ENCODE measurements at regions not wholly inside any gene's neighbourhood (a gene's known extent, or its start where the extent isn't known, plus 50 kb on each side); places are given as distances from the start of the nearest gene placed in this dataset.
"Not testable (repeated sequence)": the region's sequence is repeated elsewhere in the genome, so short reads cannot be mapped to it uniquely, and the experiment has no call there.

GRCh38 chr10:11691319-11691755, 50.8 kb upstream of the ECHDC3 start:
- DNase-seq, result no peak

DNA sequence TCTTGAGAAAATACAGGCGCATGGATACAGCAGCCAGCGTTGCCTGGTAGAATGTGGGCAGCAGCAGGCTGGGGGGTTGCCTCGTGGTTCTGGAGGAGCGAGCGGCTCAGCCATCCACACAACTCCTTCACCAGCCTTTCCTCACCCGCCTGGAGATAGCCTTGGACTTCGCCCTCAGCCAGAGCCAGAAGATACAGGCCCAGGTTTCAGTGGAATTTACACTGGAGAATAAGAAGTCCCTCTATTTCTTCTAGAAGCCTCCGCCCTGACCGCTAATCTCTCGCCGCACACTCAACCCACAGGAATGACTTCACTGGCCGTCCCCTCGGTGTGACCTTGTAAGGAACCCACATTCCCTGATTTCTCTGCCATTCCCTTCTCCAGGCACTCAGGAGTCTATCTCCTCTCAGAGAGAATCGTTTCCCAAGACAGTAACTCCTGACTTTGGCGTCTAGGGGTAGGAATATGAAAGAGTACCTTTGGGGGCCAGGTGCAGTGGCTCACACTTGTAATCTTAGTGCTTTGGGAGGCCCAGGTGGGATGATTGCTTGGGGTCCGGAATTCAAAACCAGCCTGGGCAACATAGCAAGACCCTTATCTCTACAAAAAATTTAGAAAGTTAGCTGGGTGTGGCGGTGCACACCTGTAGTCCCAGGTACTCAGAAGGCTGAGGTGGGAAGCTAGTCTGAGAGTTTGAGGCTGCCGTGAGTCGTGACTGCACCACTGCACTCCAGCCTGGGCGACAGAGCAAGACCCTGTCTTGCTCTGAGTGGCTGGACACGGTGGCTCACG, 52.0 kb upstream of the ECHDC3 start:
- no peak for DNase-seq

DNA sequence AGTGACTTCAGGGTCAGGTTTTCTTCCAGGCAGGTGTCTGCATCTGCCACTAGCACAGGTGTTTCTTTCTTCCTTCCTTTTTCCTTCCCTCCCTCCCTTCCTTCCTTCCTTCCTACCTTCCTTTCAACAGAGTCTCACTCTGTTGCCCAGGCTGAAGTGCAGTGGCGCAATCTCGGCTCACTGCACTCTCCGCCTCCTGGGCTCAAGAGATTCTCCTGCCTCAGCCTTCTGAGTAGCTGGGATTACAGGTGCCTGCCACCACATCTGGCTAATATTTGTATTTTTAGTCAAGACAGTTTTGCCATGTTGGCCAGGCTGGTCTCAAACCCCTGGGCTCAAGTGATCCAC, 53.8 kb upstream of the ECHDC3 start:
- DNase-seq, result not testable (repeated sequence)

GRCh38 chr10:11687779-11688447, 54.3 kb upstream of the ECHDC3 start:
- DNase-seq, result no peak

- DNase-seq, result no peak
Observed at GRCh38 chr10:11687357-11687771, 54.8 kb upstream of the ECHDC3 start.

DNA sequence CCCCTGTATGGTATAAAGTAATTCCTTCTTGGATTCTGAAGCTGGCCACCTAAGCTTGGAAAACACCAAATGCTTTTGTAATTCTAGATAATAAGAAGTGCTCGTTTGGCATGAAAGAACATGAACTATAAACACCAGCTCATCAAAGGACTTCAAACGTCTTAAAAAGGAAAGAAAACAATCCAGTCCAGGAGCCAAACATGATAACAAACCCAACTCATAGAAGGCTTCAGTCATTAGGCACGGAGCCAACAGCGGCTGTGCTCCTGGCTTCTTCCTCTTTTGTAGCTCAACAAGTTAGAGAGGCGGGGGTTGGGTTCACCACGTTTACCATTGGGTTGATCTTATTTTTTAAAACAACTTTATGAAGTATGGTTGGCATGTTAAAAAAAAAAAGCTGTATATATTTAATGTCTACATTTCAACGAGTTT, 56.4 kb upstream of the ECHDC3 start:
- DNase-seq, result no peak

- peak; percentile 86 for DNase-seq
Observed at GRCh38 chr10:11684717-11685645, 57.2 kb upstream of the ECHDC3 start.

- not testable (repeated sequence) for DNase-seq
Observed at GRCh38 chr10:11684341-11684716, 57.9 kb upstream of the ECHDC3 start.

DNA sequence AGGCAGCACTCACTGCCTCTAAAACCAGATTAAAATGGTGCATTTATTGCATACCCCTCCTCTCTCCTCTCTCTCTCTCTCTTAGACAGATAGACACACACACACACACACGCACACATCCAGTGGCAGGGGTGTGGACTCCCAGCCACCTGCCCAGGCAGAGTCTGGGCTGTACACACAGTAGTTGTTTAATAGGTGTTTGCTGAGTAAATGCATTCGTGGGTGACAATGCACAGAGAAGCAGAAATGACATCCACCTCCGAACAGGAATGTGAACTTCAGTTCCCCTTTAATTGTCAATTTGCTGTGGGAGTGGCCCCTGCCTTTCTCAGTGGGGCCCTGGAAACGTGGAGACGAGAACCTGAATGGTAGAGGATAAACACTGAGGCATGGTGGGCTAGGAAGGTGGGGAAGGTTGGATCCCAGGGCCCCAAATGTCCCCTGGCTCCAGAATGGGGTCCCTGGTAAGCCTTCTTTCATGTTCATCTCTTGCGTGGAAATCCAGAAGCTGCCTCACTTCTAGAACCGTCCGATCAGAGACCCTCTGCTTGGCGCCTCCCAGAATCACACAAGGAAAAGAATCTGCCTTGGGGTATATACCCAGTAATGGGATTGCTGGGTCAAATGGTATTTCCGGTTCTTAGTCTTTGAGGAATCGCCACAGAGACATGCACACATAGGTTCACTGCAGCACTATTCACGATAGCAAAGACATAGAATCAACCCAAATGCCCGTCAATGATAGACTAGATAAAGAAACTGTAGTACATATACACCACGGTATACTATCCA, 58.5 kb upstream of the ECHDC3 start:
- DNase-seq, result no peak

DNA sequence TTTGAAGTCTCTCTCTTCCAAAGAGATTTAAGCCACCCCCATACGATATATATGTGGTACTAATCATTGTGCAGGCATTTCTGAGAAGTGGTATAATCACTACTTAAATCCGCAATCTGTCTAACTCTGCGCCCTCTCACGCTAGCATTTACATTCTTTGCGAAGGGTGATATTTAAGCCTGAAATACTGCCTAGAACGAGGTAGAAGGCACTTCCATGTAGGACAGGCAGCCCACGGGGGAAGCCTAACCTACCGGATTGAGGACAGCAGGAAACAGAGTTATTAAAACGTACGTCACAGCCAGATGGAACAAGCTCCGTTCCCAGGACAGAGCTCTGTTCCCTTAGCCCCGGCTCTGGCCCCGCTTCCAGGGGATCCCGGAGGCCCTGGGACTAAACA, 59.3 kb upstream of the ECHDC3 start:
- no peak for DNase-seq

- DNase-seq, result no peak
Observed at GRCh38 chr10:11682267-11682683, 59.9 kb upstream of the ECHDC3 start.

DNA sequence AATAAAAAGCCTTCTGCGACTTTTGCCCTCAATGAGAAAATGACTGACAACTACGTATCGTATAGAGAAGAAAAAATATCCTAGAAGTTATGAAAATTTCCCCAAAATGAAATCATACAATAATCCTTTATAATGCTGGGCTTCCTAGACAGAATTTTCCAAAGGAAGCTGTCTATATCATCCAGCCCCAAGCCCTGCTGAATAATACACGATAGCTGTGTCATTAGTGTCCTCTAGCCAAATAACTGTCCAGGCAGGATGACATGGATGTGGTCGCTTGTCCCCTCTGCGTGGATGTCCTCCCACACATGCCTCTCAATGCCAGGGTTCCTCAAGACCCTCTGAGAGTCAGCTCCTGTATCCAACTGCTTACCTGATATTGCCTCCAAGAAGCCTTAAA, 61.7 kb upstream of the ECHDC3 start:
- no peak for DNase-seq

DNA sequence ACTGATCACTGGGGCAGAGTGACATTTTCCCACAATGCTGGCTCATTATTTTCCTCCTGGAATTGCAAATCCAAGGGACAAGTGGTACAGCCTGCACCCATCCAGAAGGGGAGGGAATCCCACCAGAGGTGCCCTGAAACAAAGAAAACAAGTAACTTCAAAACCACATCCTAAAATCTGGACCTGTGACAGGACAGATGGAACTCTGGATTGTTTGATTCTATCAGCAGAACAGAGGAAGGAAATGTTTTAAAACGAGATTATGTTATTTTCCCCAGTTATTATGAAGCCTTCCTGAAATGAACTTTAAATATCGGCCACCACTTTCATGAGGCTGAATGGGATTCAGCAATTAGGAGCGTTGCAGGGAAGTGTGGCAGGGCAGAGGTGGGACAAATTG, 62.2 kb upstream of the ECHDC3 start:
- no peak for DNase-seq

- no peak for DNase-seq
Observed at GRCh38 chr10:11678074-11678793, 63.9 kb upstream of the ECHDC3 start.

GRCh38 chr10:11677480-11677879, 64.7 kb upstream of the ECHDC3 start:
- no peak for DNase-seq

- no peak for DNase-seq
Observed at GRCh38 chr10:11673346-11674280, 62.2 kb upstream of the USP6NL start.

- no peak for DNase-seq
Observed at GRCh38 chr10:11672836-11673235, 61.4 kb upstream of the USP6NL start.

- DNase-seq, result no peak
Observed at GRCh38 chr10:11670381-11670780, 58.9 kb upstream of the USP6NL start.

DNA sequence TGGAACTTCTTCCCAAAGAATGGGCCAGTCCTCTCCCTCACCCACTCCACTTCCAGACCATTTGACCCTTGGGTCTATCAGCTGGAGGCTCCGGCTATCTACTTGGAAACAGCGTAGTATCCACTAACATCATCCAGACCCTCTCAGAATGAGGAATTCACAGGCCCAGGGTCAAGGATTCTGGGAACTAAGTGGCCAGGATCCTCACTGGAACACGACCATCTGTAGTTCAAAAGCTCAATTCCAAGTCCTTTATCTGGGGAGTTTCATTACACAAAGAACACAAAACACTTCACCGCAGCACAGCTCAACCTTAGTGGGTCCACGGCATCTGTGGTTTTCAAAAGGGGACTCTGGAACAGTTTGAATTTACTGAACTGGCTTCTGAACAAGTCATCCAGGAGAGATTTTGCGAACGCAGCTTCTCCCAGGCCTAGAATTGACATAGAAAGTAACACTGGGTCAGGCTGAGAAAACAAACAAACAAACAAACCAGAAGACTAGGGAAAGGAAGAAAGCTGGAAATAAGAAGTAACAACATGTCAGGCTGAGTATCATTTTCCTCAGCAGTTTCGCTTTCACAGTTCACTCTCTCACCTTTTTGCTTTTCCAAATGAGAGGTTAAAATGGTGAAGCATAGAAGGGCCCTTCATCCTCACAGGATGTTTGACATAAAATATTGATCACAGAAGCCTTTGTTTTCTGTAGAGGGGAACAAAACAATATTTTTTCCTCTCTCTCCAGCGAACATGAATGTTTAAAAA, 57.6 kb upstream of the USP6NL start:
- no peak for DNase-seq

- no peak for DNase-seq
Observed at GRCh38 chr10:11667756-11668155, 56.3 kb upstream of the USP6NL start.

Data from HCEC 1CT (cell line).